HL-60 (cell line): ENCODE measurements at regions not wholly inside any gene's neighbourhood (a gene's known extent, or its start where the extent isn't known, plus 50 kb on each side); places are given as distances from the start of the nearest gene placed in this dataset.
"Not testable (repeated sequence)": the region's sequence is repeated elsewhere in the genome, so short reads cannot be mapped to it uniquely, and the experiment has no call there.

ENCODE experiments used
- DNase-seq, 2 experiments: peaks; one replicate each; pipeline ENCODE4 v3.0.0-alpha.2; 2010 to 2020; ENCODE audit warnings: low read depth in 1 of 2, low spot score in 1 of 2
- H3K27ac ChIP-seq: fragments of 250-450 bp; sonication (Bioruptor Pico); replicated peaks from 2 replicates; pipeline ENCODE4 v1.5.1; 2020; ENCODE audit warnings: mild to moderate bottlenecking, moderate library complexity
- H3K27me3 ChIP-seq: fragments of 250-450 bp; sonication (Bioruptor Pico); 2 replicates; pipeline ENCODE4 v1.5.1; 2021; ENCODE audit warnings: mild to moderate bottlenecking, moderate library complexity; ENCODE audit not compliant: insufficient read depth, poor library complexity, severe bottlenecking
- H3K4me3 ChIP-seq: replicated peaks from 2 replicates; pipeline ENCODE4 v1.5.1; 2011; ENCODE audit warnings: mild to moderate bottlenecking, control low read depth, low read length; ENCODE audit not compliant: insufficient read depth
- GABPA ChIP-seq: IDR thresholded peaks from 2 replicates; pipeline ENCODE4 v1.6.1; 2012; ENCODE audit warnings: low read depth
- POLR2AphosphoS5 ChIP-seq: IDR thresholded peaks from 2 replicates; pipeline ENCODE4 v1.6.1; 2012; ENCODE audit warnings: low read depth
- SPI1 ChIP-seq: IDR thresholded peaks from 2 replicates; pipeline ENCODE4 v1.6.1; 2012; ENCODE audit warnings: low read depth, mild to moderate bottlenecking, borderline replicate concordance
- TF ChIP-seq, protein P1 (sequence below): IDR thresholded peaks from one replicate; pipeline ENCODE4 v1.5.1; 2011; ENCODE audit warnings: low read length, control low read depth, inconsistent platforms; ENCODE audit not compliant: insufficient read depth
- TF ChIP-seq, protein P2 (sequence below): IDR thresholded peaks from 2 replicates; pipeline ENCODE4 v1.6.1; 2012; ENCODE audit warnings: low read depth; ENCODE audit not compliant: insufficient replicate concordance

DNA sequence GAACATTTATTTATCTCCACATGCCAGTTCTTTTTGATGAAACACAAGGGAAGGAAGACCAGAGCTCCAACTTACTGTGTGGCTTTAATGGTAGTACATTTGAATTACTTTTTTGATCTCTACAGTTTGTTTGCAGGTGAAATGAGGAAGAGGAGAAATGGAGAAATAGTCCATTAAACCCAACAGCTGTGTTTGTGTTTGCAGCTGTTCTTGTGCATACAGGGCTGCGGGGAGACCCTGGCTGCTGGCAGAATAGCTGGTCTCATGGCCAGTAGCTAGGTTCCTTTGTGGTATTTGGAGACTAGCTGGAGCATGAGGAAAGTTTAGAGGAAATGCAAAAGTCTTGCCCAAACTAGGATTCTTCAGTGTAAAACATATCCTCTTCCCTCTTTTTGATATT lies 374.8 kb downstream of the GPAT3 start:
- Histone ChIP-seq H3K4me3 (no peak overlapping the region), H3K27me3 (no peaks in the 10 kb centered on the region), H3K27ac (peak overlapping the region; percentile 49)
- DNase-seq, result peak in 1 of 2 experiments; percentile 80
- TF ChIP-seq GABPA, result no peak
- TF ChIP-seq, protein P1, sequence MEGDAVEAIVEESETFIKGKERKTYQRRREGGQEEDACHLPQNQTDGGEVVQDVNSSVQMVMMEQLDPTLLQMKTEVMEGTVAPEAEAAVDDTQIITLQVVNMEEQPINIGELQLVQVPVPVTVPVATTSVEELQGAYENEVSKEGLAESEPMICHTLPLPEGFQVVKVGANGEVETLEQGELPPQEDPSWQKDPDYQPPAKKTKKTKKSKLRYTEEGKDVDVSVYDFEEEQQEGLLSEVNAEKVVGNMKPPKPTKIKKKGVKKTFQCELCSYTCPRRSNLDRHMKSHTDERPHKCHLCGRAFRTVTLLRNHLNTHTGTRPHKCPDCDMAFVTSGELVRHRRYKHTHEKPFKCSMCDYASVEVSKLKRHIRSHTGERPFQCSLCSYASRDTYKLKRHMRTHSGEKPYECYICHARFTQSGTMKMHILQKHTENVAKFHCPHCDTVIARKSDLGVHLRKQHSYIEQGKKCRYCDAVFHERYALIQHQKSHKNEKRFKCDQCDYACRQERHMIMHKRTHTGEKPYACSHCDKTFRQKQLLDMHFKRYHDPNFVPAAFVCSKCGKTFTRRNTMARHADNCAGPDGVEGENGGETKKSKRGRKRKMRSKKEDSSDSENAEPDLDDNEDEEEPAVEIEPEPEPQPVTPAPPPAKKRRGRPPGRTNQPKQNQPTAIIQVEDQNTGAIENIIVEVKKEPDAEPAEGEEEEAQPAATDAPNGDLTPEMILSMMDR, result no peak
- TF ChIP-seq, protein P2, sequence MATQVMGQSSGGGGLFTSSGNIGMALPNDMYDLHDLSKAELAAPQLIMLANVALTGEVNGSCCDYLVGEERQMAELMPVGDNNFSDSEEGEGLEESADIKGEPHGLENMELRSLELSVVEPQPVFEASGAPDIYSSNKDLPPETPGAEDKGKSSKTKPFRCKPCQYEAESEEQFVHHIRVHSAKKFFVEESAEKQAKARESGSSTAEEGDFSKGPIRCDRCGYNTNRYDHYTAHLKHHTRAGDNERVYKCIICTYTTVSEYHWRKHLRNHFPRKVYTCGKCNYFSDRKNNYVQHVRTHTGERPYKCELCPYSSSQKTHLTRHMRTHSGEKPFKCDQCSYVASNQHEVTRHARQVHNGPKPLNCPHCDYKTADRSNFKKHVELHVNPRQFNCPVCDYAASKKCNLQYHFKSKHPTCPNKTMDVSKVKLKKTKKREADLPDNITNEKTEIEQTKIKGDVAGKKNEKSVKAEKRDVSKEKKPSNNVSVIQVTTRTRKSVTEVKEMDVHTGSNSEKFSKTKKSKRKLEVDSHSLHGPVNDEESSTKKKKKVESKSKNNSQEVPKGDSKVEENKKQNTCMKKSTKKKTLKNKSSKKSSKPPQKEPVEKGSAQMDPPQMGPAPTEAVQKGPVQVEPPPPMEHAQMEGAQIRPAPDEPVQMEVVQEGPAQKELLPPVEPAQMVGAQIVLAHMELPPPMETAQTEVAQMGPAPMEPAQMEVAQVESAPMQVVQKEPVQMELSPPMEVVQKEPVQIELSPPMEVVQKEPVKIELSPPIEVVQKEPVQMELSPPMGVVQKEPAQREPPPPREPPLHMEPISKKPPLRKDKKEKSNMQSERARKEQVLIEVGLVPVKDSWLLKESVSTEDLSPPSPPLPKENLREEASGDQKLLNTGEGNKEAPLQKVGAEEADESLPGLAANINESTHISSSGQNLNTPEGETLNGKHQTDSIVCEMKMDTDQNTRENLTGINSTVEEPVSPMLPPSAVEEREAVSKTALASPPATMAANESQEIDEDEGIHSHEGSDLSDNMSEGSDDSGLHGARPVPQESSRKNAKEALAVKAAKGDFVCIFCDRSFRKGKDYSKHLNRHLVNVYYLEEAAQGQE, result no peak
- TF ChIP-seq SPI1, result peak; percentile 86
- peak; percentile 78 for TF ChIP-seq POLR2AphosphoS5

DNA sequence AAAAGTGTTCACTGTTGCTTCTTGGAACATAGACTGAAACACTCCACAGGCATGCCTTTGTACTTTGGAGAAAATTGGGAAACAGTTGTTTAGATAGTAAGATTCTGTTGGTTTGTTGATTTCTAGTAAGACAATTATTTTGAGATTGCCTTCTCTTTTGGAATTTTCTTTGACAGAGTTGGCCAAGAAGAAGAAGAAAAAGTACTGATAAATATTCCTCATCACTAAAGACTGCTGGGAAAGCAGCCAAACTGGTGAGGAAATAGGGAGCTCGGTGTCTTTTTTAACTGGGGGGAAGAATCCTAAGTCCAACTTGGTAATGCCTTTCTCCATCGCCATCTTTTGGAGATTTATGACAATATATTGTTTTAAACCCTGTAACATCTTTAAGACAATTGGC lies 370.7 kb downstream of the GPAT3 start:
- H3K27me3 ChIP-seq, result peaks cover 6% of the 10 kb centered on the region
- no peak for DNase-seq
- H3K27ac ChIP-seq, result no peak overlapping the region
- no peak overlapping the region for H3K4me3 ChIP-seq
- TF ChIP-seq, protein P2, result no peak
- TF ChIP-seq, protein P1, result no peak
- TF ChIP-seq SPI1 (no peak), GABPA (no peak), POLR2AphosphoS5 (no peak)

DNA sequence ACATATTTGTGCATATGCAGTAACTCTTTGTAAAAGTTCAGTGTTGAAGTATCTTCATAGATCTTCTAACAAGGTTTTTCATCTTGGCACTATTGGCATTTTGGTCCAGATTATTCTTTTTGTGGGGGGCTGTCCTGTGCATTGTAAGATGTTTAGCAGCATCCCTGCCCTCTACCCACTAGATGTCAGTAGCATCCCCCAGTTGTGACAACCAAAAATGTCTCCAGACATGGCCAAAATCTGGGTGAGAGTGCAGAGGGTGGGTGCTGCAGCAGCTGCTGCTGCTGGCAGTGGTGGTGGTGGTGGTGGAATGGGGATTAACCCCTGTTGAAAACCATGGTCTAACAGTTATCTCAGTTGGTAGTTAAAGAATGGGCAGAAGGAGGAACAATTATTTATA lies 370.0 kb downstream of the GPAT3 start:
- Histone ChIP-seq H3K27me3 (peaks cover 6% of the 10 kb centered on the region), H3K27ac (no peak overlapping the region), H3K4me3 (no peak overlapping the region)
- TF ChIP-seq SPI1, result no peak
- no peak for TF ChIP-seq GABPA
- TF ChIP-seq, protein P1, result peak; percentile 17
- TF ChIP-seq, protein P2, result no peak
- DNase-seq, result peak in 1 of 2 experiments; percentile 36

DNA sequence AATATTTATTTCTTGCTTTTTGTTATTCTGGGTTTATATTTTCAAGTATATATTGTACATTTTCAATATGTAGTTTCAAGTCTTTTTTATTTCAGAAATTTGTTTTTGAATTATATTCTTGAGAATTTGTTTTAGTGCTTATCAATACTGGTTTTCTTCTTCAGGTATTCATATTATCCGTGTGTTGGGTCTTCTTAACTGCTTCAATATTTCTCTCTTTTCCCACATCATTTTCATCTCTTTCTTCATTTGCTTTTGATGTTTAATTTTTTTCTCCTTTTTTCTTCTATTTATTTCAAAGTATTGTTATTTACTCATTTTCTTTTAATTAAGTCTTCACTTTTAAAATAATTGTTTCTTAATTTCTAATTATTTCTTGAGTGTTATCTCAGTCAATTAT lies 367.8 kb downstream of the GPAT3 start:
- not testable (repeated sequence) for H3K27ac ChIP-seq, DNase-seq, H3K4me3 ChIP-seq

More for the DNA sequence above, 367.8 kb downstream of the GPAT3 start:
- H3K27me3 ChIP-seq, result not testable (repeated sequence)
